ENCODE measurements at regions not wholly inside any gene's neighbourhood (a gene's known extent, or its start where the extent isn't known, plus 50 kb on each side); places are given as distances from the start of the nearest gene placed in this dataset.

DNA sequence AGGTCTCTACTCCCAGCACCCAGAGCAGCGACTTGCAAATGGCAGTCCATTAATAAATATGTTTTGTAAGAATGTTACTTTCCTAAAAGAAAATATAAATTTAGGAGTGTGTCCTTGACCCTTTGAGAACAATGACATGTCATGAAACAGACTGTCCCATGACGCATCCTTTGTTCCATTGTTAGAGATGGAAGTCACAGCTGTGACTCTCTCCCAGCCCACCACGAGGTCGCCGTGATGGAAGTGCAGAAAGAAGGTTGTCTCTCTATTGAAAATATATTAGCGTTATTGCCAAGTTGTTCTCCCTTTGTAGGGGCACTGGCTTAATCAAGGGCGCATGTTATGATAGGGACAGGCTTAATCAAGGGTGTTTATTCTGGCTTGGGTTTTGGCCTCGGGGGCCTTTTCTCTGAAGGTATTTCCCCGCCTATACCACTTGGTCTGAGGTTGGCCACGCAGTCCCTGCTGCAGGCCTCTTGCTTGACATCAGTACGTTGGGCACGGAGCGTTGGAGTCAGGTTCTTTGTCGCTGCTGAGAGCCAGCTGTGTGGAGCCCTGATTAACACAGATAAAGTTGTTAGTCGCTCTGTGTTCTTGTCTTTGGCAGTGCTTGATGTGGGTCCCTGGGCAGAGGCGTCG, 126.7 kb upstream of the ZNF536 start:
- TF ChIP-seq POLR2A (IDR thresholded peaks at IDR 0.05): no peak
- TF ChIP-seq, protein P1, sequence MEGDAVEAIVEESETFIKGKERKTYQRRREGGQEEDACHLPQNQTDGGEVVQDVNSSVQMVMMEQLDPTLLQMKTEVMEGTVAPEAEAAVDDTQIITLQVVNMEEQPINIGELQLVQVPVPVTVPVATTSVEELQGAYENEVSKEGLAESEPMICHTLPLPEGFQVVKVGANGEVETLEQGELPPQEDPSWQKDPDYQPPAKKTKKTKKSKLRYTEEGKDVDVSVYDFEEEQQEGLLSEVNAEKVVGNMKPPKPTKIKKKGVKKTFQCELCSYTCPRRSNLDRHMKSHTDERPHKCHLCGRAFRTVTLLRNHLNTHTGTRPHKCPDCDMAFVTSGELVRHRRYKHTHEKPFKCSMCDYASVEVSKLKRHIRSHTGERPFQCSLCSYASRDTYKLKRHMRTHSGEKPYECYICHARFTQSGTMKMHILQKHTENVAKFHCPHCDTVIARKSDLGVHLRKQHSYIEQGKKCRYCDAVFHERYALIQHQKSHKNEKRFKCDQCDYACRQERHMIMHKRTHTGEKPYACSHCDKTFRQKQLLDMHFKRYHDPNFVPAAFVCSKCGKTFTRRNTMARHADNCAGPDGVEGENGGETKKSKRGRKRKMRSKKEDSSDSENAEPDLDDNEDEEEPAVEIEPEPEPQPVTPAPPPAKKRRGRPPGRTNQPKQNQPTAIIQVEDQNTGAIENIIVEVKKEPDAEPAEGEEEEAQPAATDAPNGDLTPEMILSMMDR (IDR thresholded peaks at IDR 0.05 in 4 of 5, conservative IDR thresholded peaks at IDR 0.05 in 1 of 5): no peak

All from gastrocnemius medialis (tissue), 4 donors.